ENCODE measurements at regions not wholly inside any gene's neighbourhood (a gene's known extent, or its start where the extent isn't known, plus 50 kb on each side); places are given as distances from the start of the nearest gene placed in this dataset.

DNA sequence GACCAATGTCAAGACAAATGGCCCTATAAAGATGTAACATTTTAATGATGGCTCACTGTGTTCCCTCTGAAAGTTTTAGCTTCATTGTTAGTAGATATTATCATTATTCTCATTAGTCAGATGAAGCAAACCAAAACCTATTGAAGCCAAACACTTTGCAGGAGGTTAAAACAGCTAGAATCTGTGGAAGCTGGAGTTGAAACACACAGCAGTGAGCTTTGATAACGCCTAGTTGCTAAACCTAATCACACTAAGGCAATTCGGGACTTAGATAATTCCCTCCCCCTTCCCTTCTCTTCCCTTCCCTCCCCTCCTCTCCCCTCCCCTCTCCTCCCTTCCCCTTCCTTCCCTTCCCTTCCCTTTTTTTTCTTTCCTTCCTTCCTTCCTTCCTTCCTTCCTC lies 165.7 kb downstream of the TRIB2 start:
- TF ChIP-seq TAF1 (IDR thresholded peaks at IDR 0.05; ENCODE audit: low read depth) (no peak), CREB1 (IDR thresholded peaks at IDR 0.05; ENCODE audit: low read depth) (no peak), EGR1 (IDR thresholded peaks at IDR 0.05) (no peak), RAD21 (IDR thresholded peaks at IDR 0.05; ENCODE audit: low read depth) (no peak), NFIC (IDR thresholded peaks at IDR 0.05) (no peak), USF1 (IDR thresholded peaks at IDR 0.05) (no peak), YY1 (IDR thresholded peaks at IDR 0.05; ENCODE audit: low read depth) (no peak), REST (IDR thresholded peaks at IDR 0.05; ENCODE audit: low read depth) (no peak), ZBTB7A (IDR thresholded peaks at IDR 0.05; ENCODE audit: low read depth) (no peak), TEAD4 (IDR thresholded peaks at IDR 0.05) (no peak), CEBPB (IDR thresholded peaks at IDR 0.05) (no peak), EP300 (IDR thresholded peaks at IDR 0.05; ENCODE audit: borderline replicate concordance) (no peak), TCF12 (IDR thresholded peaks at IDR 0.05; ENCODE audit: low read depth) (no peak), FOXM1 (IDR thresholded peaks at IDR 0.05; ENCODE audit: borderline replicate concordance, low read depth) (no peak)
- TF ChIP-seq, protein P1, sequence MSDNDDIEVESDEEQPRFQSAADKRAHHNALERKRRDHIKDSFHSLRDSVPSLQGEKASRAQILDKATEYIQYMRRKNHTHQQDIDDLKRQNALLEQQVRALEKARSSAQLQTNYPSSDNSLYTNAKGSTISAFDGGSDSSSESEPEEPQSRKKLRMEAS (IDR thresholded peaks at IDR 0.05), result no peak

DNA sequence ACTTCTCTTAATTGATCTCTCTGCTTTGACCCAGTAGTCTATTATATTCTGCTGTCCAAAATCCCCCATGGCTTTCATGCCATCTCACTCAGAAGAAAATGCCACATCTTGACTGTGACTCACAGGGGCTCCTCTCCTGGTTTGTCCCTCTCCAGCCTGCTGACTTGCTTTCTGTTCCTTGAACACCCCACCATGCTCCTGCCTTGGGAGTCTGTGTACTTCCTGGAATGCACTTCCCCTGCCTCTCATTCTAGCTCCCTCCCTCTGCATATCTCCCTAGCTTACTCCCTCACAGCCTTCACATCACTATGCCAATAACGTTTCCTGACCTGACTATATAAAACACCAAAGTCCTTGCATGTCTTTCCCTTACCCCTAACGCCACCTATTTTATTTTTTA lies 167.2 kb downstream of the TRIB2 start:
- TF ChIP-seq USF1 (IDR thresholded peaks at IDR 0.05), result no peak
- no peak for TF ChIP-seq TCF12 (IDR thresholded peaks at IDR 0.05; ENCODE audit: low read depth)
- TF ChIP-seq RAD21 (IDR thresholded peaks at IDR 0.05; ENCODE audit: low read depth), result no peak
- no peak for TF ChIP-seq CREB1 (IDR thresholded peaks at IDR 0.05; ENCODE audit: low read depth)

DNA sequence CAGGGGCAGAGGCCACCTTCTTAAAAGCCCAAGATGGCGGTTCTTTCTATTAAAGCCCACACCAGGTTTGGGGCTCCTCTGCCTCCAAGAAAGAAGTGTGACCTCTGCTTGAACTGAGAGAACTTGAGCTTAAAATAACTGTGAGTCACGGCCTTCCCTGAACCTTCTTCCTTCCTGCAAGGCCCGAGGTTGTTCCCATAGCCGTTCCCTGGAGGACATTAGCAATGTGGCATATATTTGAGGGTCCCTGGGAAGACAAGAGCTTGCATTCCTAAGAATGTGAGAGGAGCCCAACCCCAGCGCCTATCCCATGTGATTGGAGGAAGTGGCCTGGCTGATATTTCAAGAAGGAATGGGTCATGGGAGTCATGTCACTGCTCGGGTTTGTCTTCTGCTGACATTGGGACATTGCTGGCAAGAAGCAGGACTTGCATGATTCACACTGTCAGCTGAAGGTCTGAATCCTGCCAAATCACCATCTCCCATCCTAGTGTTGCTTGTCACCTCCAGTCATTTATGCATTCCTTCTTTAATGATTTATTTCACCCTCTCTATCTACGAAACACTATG lies 168.1 kb downstream of the TRIB2 start:
- TF ChIP-seq USF1 (IDR thresholded peaks at IDR 0.05), result no peak
- no peak for TF ChIP-seq TEAD4 (IDR thresholded peaks at IDR 0.05)
- no peak for TF ChIP-seq CREB1 (IDR thresholded peaks at IDR 0.05; ENCODE audit: low read depth)
- TF ChIP-seq, protein P1 (IDR thresholded peaks at IDR 0.05), result no peak
- TF ChIP-seq EP300 (IDR thresholded peaks at IDR 0.05; ENCODE audit: borderline replicate concordance), result no peak
- no peak for TF ChIP-seq EGR1 (IDR thresholded peaks at IDR 0.05)
- TF ChIP-seq RAD21 (IDR thresholded peaks at IDR 0.05; ENCODE audit: low read depth), result no peak
- TF ChIP-seq FOXM1 (IDR thresholded peaks at IDR 0.05; ENCODE audit: borderline replicate concordance, low read depth), result no peak
- no peak for TF ChIP-seq TCF12 (IDR thresholded peaks at IDR 0.05; ENCODE audit: low read depth)
- no peak for TF ChIP-seq CEBPB (IDR thresholded peaks at IDR 0.05)
- TF ChIP-seq REST (IDR thresholded peaks at IDR 0.05; ENCODE audit: low read depth), result no peak
- TF ChIP-seq ZBTB7A (IDR thresholded peaks at IDR 0.05; ENCODE audit: low read depth), result no peak
- TF ChIP-seq TAF1 (IDR thresholded peaks at IDR 0.05; ENCODE audit: low read depth), result no peak
- TF ChIP-seq YY1 (IDR thresholded peaks at IDR 0.05; ENCODE audit: low read depth), result no peak
- no peak for TF ChIP-seq NFIC (IDR thresholded peaks at IDR 0.05)

- no peak for TF ChIP-seq REST (IDR thresholded peaks at IDR 0.05; ENCODE audit: low read depth)
- TF ChIP-seq EP300 (IDR thresholded peaks at IDR 0.05; ENCODE audit: borderline replicate concordance), result no peak
- no peak for TF ChIP-seq TCF12 (IDR thresholded peaks at IDR 0.05; ENCODE audit: low read depth)
- no peak for TF ChIP-seq ZBTB7A (IDR thresholded peaks at IDR 0.05; ENCODE audit: low read depth)
- TF ChIP-seq, protein P1 (IDR thresholded peaks at IDR 0.05), result no peak
- no peak for TF ChIP-seq CEBPB (IDR thresholded peaks at IDR 0.05)
- no peak for TF ChIP-seq TEAD4 (IDR thresholded peaks at IDR 0.05)
- no peak for TF ChIP-seq TAF1 (IDR thresholded peaks at IDR 0.05; ENCODE audit: low read depth)
- TF ChIP-seq FOXM1 (IDR thresholded peaks at IDR 0.05; ENCODE audit: borderline replicate concordance, low read depth), result no peak
- no peak for TF ChIP-seq USF1 (IDR thresholded peaks at IDR 0.05)
Observed at GRCh38 chr2:12890066-12890465, 173.3 kb downstream of the TRIB2 start.

All from Ishikawa (cell line).